Liver (tissue), 3 donors: ENCODE measurements at regions not wholly inside any gene's neighbourhood (a gene's known extent, or its start where the extent isn't known, plus 50 kb on each side); places are given as distances from the start of the nearest gene placed in this dataset.

Experiments
- EGR1 ChIP-seq, 2 donors: IDR thresholded peaks; 2 replicates each; pipeline ENCODE4 v1.6.1; 2016 to 2018; ENCODE audit warnings: antibody characterized with exemption in 2 of 2, low read depth in 2 of 2
- HNF4G ChIP-seq: IDR thresholded peaks from 2 replicates; pipeline ENCODE4 v1.6.1; 2016; ENCODE audit warnings: antibody characterized with exemption
- JUND ChIP-seq, 2 donors: IDR thresholded peaks; 2 replicates each; pipeline ENCODE4 v1.6.1; 2016; ENCODE audit warnings: antibody characterized with exemption in 2 of 2
- RAD21 ChIP-seq, 2 donors: IDR thresholded peaks; 2 replicates each; pipeline ENCODE4 v1.6.1; 2016; ENCODE audit warnings: antibody characterized with exemption in 2 of 2, mild to moderate bottlenecking in 2 of 2
- RXRA ChIP-seq, 2 donors: IDR thresholded peaks; 2 replicates each; pipeline ENCODE4 v1.6.1; 2017 to 2018; ENCODE audit warnings: antibody characterized with exemption in 2 of 2, mild to moderate bottlenecking in 1 of 2
- TF ChIP-seq, protein P1 (sequence below): fragments of 150-350 bp; IDR thresholded peaks from 2 replicates; pipeline ENCODE4 v1.5.1; 2017; ENCODE audit warnings: improper control_type of control experiment, low read depth, low read length; ENCODE audit not compliant: missing input control
- TF ChIP-seq, protein P2 (sequence below): IDR thresholded peaks from 2 replicates; pipeline ENCODE4 v1.6.1; 2016; ENCODE audit warnings: antibody characterized with exemption, mild to moderate bottlenecking
- TF ChIP-seq, protein P3 (sequence below): IDR thresholded peaks from 2 replicates; pipeline ENCODE4 v1.6.1; 2016; ENCODE audit warnings: antibody characterized with exemption
- donor health status: healthy.
- donor health status: healthy.

DNA sequence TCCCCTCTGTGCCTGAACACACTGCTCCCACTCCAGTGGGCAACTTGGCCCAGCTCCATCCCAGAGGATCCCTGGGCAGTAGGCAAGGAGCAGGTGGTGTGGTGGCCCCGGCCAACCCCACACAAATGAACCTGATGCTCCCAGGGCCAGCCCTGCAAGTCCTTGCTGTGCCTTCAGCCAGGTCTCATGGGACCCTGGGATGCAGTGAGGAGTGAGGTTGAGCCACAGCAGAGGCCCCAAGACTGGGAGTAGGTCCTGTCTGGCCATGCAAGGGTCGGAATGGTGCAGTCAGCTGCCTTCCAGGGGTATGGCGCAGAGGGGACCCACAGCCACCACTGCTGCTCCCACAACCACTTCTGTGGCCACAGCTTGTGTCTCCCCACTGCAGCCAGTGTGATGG lies 234.5 kb upstream of the DKK2 start:
- TF ChIP-seq, protein P1, sequence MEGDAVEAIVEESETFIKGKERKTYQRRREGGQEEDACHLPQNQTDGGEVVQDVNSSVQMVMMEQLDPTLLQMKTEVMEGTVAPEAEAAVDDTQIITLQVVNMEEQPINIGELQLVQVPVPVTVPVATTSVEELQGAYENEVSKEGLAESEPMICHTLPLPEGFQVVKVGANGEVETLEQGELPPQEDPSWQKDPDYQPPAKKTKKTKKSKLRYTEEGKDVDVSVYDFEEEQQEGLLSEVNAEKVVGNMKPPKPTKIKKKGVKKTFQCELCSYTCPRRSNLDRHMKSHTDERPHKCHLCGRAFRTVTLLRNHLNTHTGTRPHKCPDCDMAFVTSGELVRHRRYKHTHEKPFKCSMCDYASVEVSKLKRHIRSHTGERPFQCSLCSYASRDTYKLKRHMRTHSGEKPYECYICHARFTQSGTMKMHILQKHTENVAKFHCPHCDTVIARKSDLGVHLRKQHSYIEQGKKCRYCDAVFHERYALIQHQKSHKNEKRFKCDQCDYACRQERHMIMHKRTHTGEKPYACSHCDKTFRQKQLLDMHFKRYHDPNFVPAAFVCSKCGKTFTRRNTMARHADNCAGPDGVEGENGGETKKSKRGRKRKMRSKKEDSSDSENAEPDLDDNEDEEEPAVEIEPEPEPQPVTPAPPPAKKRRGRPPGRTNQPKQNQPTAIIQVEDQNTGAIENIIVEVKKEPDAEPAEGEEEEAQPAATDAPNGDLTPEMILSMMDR, result no peak
- TF ChIP-seq RXRA (IDR thresholded peaks at IDR 0.05), result no peak
- TF ChIP-seq EGR1 (IDR thresholded peaks at IDR 0.05; ENCODE audit: low read depth in 2 of 2), result no peak
- TF ChIP-seq, protein P2, sequence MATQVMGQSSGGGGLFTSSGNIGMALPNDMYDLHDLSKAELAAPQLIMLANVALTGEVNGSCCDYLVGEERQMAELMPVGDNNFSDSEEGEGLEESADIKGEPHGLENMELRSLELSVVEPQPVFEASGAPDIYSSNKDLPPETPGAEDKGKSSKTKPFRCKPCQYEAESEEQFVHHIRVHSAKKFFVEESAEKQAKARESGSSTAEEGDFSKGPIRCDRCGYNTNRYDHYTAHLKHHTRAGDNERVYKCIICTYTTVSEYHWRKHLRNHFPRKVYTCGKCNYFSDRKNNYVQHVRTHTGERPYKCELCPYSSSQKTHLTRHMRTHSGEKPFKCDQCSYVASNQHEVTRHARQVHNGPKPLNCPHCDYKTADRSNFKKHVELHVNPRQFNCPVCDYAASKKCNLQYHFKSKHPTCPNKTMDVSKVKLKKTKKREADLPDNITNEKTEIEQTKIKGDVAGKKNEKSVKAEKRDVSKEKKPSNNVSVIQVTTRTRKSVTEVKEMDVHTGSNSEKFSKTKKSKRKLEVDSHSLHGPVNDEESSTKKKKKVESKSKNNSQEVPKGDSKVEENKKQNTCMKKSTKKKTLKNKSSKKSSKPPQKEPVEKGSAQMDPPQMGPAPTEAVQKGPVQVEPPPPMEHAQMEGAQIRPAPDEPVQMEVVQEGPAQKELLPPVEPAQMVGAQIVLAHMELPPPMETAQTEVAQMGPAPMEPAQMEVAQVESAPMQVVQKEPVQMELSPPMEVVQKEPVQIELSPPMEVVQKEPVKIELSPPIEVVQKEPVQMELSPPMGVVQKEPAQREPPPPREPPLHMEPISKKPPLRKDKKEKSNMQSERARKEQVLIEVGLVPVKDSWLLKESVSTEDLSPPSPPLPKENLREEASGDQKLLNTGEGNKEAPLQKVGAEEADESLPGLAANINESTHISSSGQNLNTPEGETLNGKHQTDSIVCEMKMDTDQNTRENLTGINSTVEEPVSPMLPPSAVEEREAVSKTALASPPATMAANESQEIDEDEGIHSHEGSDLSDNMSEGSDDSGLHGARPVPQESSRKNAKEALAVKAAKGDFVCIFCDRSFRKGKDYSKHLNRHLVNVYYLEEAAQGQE, result no peak
- no peak for TF ChIP-seq JUND (IDR thresholded peaks at IDR 0.05)
- TF ChIP-seq, protein P3, sequence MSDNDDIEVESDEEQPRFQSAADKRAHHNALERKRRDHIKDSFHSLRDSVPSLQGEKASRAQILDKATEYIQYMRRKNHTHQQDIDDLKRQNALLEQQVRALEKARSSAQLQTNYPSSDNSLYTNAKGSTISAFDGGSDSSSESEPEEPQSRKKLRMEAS, result no peak
- TF ChIP-seq RAD21 (IDR thresholded peaks at IDR 0.05), result no peak
- no peak for TF ChIP-seq HNF4G
